Spinal cord (tissue), 9 donors: ENCODE measurements at regions not wholly inside any gene's neighbourhood (a gene's known extent, or its start where the extent isn't known, plus 50 kb on each side); places are given as distances from the start of the nearest gene placed in this dataset.
"Not testable (repeated sequence)": the region's sequence is repeated elsewhere in the genome, so short reads cannot be mapped to it uniquely, and the experiment has no call there.

Experiments
- DNase-seq, 6 donors: peaks; one replicate each; pipeline versions ENCODE4 v3.0.0 to v3.0.0-alpha.2; 2013 to 2015; ENCODE audit warnings: low spot score in 6 of 6, low read depth in 4 of 6
- H3K27ac ChIP-seq: one replicate; pipeline ENCODE4 v1.5.1; 2013; ENCODE audit warnings: low read depth, low read length, control low read depth
- H3K27me3 ChIP-seq: one replicate; pipeline ENCODE4 v1.6.1; 2013; ENCODE audit warnings: low read length; ENCODE audit not compliant: control insufficient read depth, insufficient read depth
- H3K36me3 ChIP-seq: one replicate; pipeline ENCODE4 v1.6.1; 2013; ENCODE audit warnings: low read length; ENCODE audit not compliant: control insufficient read depth, insufficient read depth
- H3K4me1 ChIP-seq: one replicate; pipeline ENCODE4 v1.6.1; 2013; ENCODE audit warnings: low read length; ENCODE audit not compliant: control insufficient read depth, insufficient read depth
- H3K4me3 ChIP-seq: one replicate; pipeline ENCODE4 v1.5.1; 2013; ENCODE audit warnings: low read depth, low read length, control low read depth
- H3K9me3 ChIP-seq: one replicate; pipeline ENCODE4 v1.6.1; 2013; ENCODE audit warnings: low read length; ENCODE audit not compliant: control insufficient read depth, insufficient read depth
- WGBS: methylation state at CpG from one replicate; pipeline ENCODE4 v1.1.5; 2013; ENCODE audit warnings: missing lambda C conversion rate; ENCODE audit not compliant: insufficient coverage; 5-methylcytosine and 5-hydroxymethylcytosine counted together
- donor health status: healthy.

DNA sequence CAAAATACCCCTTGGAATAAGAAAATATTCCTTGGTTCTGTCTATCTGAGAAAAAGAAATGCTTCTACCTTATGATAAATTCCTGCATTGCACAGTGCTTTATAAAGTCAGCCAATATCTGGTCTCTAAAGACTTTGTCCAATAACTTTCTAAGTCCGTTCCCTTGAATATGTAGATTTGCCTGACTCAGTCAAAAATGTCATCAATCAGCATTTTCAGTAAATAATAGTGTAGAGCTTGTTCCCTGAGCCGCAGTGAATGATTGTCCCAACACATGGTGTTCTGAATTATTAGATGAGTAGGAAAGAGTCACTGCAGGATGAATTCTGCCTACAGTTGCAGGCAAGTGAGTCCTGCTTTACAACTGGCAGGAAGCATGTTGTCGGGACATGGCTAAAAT lies 316.8 kb upstream of the RBMS1 start:
- no CpG with 5 or more reads among the region's 3 CpGs for WGBS
- DNase-seq: no peak
- H3K27me3 ChIP-seq: no peaks in the 10 kb centered on the region

DNA sequence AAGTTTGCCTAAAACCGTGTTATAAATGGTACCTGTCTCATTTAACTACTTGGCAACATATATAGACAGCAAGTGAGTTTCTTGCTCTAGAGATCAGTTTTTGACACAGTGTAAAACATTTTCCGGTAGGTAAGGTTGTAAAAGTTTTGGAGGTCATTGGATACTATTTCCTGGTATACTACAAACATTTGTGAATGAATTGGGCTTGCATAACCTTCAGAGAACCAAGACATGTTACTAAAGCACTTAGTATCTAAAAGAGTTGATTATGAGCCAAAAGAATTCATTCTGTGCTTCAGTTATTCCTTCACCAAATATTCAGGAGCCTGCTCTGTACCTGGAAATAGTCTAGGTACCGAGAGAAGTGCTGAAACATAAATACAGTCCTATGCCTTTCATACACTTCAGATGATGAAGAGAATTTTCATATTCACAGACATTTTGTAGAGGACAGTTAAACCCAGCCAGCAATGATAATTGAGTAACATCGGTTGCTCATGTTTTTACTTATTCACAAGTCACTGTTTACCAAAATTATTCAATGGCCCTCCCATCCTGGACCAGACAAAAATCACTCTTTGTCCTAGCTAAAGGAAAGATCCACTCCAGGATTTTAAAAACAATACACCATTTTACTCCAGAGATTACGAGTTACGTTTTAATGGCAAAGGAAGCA lies 319.4 kb upstream of the RBMS1 start:
- 100% methylated on average over 1 of the region's 6 CpGs for WGBS

More for the DNA sequence above, 316.8 kb upstream of the RBMS1 start:
- H3K4me3 ChIP-seq: no peak overlapping the region
- no peaks in the 10 kb centered on the region for H3K9me3 ChIP-seq
- H3K4me1 ChIP-seq: no peaks in the 10 kb centered on the region
- H3K27ac ChIP-seq: no peak overlapping the region
- no peaks in the 10 kb centered on the region for H3K36me3 ChIP-seq

DNA sequence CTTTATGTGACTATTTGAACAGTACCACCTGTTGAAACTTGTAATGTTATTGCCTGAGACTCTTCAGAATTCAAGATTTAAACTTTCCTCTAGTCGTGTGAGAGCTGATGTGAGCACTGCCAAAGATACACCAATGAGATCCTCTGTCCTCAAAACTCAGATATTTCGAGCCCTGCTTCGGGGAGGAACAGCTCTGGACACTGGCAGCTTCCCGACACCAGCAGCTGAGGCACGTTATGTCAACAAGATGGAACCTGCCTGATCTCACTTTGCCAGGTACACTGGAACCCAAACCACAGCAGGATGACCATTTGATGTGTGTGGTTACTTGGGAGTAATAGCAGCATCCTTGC lies 319.9 kb upstream of the RBMS1 start:
- Histone ChIP-seq H3K27me3 (no peaks in the 10 kb centered on the region), H3K36me3 (no peaks in the 10 kb centered on the region), H3K9me3 (no peaks in the 10 kb centered on the region), H3K4me1 (no peaks in the 10 kb centered on the region), H3K4me3 (no peak overlapping the region), H3K27ac (no peak overlapping the region)
- no peak for DNase-seq
- WGBS: 91% methylated on average over 5 of the region's 5 CpGs

More for the DNA sequence above, 319.4 kb upstream of the RBMS1 start:
- Histone ChIP-seq H3K27ac (no peak overlapping the region), H3K4me1 (no peaks in the 10 kb centered on the region), H3K27me3 (no peaks in the 10 kb centered on the region), H3K4me3 (no peak overlapping the region), H3K36me3 (no peaks in the 10 kb centered on the region), H3K9me3 (no peaks in the 10 kb centered on the region)
- no peak for DNase-seq

DNA sequence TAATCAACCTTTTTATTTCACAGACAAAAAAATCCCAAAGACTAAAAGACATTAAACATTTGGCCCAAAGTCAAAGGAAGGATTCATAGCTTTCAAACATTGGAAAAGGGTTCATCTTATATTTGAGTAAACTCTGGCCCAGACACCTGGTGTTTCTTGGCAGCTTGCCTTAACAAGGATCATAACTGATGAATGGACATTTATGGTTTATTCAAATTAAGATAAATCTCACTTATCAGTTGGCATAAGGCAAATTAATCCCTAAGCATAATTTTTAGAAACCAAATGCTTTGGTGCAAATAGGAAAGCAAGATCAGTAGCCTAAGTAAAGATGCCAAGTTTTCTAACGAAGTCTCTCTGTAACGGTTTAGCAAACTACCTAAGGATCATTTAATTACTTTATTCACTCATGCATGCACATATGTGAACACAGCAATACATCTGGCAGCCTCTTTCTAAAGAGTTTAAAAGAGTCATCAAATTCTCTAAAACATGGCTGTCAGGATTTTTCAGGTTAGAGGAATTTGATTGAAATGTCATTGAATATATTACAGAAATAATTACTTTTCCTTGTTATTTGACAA lies 323.4 kb upstream of the RBMS1 start:
- DNase-seq: peak in 2 of 6 donors; percentile 21 to 67
- Histone ChIP-seq H3K4me1 (no peaks in the 10 kb centered on the region), H3K4me3 (no peak overlapping the region), H3K36me3 (no peaks in the 10 kb centered on the region), H3K27me3 (no peaks in the 10 kb centered on the region), H3K27ac (no peak overlapping the region), H3K9me3 (no peaks in the 10 kb centered on the region)
- WGBS: no CpG with 5 or more reads among the region's 2 CpGs

DNA sequence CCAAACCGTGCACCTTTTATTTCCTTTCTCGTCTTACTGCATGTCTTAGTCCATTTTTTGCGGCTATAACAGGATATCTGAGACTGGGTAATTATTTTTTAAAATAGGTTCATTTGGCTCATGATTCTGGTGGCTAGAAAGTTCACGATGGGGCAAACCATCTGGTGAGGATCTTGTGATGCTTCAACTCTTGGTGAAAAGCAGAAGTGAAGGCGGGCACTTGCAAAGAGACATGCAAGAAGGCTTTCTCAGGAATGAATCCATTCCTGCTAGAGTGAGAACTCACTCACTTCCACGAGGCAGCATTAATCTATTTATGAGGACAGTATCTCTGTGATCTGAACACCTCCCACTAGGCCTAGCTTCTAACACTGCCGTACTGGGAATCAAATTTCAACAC lies 327.1 kb upstream of the RBMS1 start:
- WGBS: 96% methylated on average over 3 of the region's 7 CpGs
- H3K4me3 ChIP-seq: no peak overlapping the region
- H3K36me3 ChIP-seq: no peaks in the 10 kb centered on the region
- no peak for DNase-seq
- no peak overlapping the region for H3K27ac ChIP-seq
- H3K27me3 ChIP-seq: no peaks in the 10 kb centered on the region
- no peaks in the 10 kb centered on the region for H3K4me1 ChIP-seq
- no peaks in the 10 kb centered on the region for H3K9me3 ChIP-seq

DNA sequence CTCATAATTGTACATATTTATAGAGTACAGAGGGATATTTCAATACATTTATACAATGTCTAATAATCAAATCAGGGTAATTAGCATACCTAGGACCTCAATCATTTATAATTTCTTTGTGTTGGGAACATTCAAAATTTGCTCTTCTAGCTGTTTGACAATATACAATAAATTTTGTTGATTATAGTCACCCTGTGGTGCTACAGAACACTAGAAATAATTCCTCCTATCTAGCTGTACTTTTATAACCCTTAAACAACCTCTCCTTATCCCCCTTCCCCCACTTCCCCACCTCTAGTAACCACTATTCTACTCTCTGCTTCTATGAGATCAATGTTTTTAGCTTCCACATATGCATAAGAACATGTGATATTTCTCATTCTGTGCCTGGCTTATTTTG lies 328.4 kb upstream of the RBMS1 start:
- Histone ChIP-seq H3K4me1 (no peaks in the 10 kb centered on the region), H3K4me3 (no peak overlapping the region), H3K27me3 (no peaks in the 10 kb centered on the region), H3K27ac (no peak overlapping the region), H3K36me3 (no peaks in the 10 kb centered on the region), H3K9me3 (peaks cover 5% of the 10 kb centered on the region)
- DNase-seq: no peak

DNA sequence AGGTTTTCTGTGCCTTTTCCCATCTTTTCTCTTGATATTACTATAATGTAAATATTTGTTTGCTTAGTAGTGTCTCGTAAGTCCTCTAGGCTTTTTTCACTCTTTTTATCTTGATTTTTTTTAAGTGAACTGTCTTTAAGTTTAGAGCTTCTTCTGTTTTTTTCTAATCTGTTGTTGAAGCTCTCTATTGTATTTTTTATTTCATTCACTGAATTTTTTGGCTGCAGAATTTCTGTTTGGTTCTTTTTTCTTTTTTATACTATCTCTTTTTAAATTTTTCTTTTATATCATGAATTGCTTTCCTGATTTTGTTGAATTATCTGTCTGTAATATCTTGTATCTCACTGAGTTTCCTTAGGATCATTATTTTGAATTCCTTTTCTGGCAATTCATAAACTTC lies 331.8 kb upstream of the RBMS1 start:
- no peak overlapping the region for H3K27ac ChIP-seq
- no peaks in the 10 kb centered on the region for H3K36me3 ChIP-seq
- H3K4me1 ChIP-seq: no peaks in the 10 kb centered on the region
- no peak overlapping the region for H3K4me3 ChIP-seq
- H3K9me3 ChIP-seq: peaks cover 7% of the 10 kb centered on the region
- WGBS: no CpG with 5 or more reads among the region's 1 CpG
- no peak for DNase-seq
- H3K27me3 ChIP-seq: no peaks in the 10 kb centered on the region

DNA sequence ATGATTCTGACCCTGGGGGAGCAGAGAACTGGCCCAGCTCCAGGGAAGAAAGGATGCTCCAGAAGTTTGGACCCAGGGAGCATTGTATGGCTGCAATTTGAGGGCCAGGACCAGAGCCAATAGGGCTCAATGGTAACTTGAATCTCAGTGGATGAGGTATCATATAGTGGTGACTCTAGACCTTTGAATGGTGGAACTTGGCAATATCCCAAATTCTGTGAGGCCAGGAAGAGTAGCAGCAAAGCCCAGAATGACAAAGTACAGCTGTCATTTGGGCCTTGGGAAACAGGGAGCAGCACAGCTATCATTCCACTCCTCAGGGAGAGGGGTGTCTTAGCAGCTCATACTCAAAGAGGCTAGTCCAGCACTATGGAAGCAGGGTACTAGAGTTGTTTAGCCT lies 332.9 kb upstream of the RBMS1 start:
- H3K27ac ChIP-seq: no peak overlapping the region

DNA sequence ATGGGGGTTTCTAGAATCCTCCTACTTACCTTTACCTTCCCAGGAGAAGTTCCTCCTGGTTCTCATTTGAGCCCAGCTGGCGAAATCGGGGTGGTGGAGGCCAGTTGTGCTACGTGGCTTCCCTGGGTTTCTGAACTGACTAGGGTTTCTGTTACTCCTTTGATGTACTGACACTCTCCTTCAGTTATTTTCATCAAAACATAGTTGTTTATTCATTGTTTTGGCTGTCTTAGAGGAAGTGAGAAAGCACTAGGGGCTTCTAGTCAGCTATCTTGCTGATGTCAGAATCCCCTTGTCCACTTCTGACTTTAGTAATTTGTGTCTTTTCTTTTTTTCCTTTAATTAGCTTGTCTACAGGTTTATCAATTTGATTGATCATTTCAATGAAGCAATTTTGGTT lies 332.2 kb upstream of the TANK start:
- H3K4me1 ChIP-seq: no peaks in the 10 kb centered on the region
- no peaks in the 10 kb centered on the region for H3K36me3 ChIP-seq
- H3K4me3 ChIP-seq: no peak overlapping the region
- 82% methylated on average over 3 of the region's 3 CpGs for WGBS
- H3K9me3 ChIP-seq: peaks cover 8% of the 10 kb centered on the region
- no peaks in the 10 kb centered on the region for H3K27me3 ChIP-seq
- H3K27ac ChIP-seq: no peak overlapping the region
- no peak for DNase-seq

More for the DNA sequence above, 332.9 kb upstream of the RBMS1 start:
- no peaks in the 10 kb centered on the region for H3K4me1 ChIP-seq
- no peak for DNase-seq
- no peak overlapping the region for H3K4me3 ChIP-seq
- H3K36me3 ChIP-seq: no peaks in the 10 kb centered on the region
- H3K27me3 ChIP-seq: no peaks in the 10 kb centered on the region
- H3K9me3 ChIP-seq: peaks cover 8% of the 10 kb centered on the region

DNA sequence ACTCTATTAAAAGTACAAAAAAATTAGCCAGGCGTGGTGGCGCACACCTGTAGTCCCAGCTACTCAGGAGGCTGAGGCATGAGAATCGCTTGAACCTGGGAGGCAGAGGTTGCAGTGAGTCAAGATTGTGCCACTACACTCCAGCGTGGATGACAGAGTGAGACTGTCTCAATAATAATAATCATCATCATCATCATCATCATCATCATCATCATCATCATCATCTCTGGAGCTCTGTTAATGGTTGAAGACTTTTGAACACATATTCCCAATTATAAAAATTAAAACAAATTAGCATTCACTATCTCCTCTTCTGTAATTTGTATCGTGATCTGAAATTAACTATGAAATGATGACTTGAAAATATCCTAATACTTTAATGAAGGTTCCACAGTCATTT lies 327.8 kb upstream of the TANK start:
- H3K27me3 ChIP-seq, H3K4me3 ChIP-seq, H3K36me3 ChIP-seq, H3K4me1 ChIP-seq, DNase-seq, H3K27ac ChIP-seq, H3K9me3 ChIP-seq: not testable (repeated sequence)
- WGBS: no CpG with 5 or more reads among the region's 5 CpGs
